H9 (cell line): ENCODE measurements at regions not wholly inside any gene's neighbourhood (a gene's known extent, or its start where the extent isn't known, plus 50 kb on each side); places are given as distances from the start of the nearest gene placed in this dataset.

Experiments used
- DNase-seq: peaks from one replicate; pipeline ENCODE4 v3.0.0-alpha.2; 2017
- H2AFZ ChIP-seq: one replicate; pipeline ENCODE4 v1.6.1; 2013; ENCODE audit warnings: mild to moderate bottlenecking, low read length, control low read depth, moderate library complexity
- H2AK5ac ChIP-seq: 2 replicates; pipeline ENCODE4 v1.6.1; 2013; ENCODE audit warnings: low read length, control low read depth, mixed read lengths; ENCODE audit not compliant: insufficient read length
- H2BK120ac ChIP-seq: one replicate; pipeline ENCODE4 v1.6.1; 2013; ENCODE audit warnings: low read depth, mild to moderate bottlenecking, low read length, control low read depth, inconsistent platforms; ENCODE audit not compliant: poor library complexity, severe bottlenecking
- H2BK12ac ChIP-seq: 2 replicates; pipeline ENCODE4 v1.6.1; 2013; ENCODE audit warnings: low read length, control low read depth, mixed read lengths, low read depth; ENCODE audit not compliant: insufficient read length
- H2BK15ac ChIP-seq: 2 replicates; pipeline ENCODE4 v1.6.1; 2013; ENCODE audit warnings: low read depth, low read length, control low read depth
- H2BK20ac ChIP-seq: one replicate; pipeline ENCODE4 v1.6.1; 2013; ENCODE audit warnings: low read depth, mild to moderate bottlenecking, low read length, control low read depth, inconsistent platforms; ENCODE audit not compliant: poor library complexity, severe bottlenecking
- H2BK5ac ChIP-seq: 2 replicates; pipeline ENCODE4 v1.6.1; 2013; ENCODE audit warnings: low read length, control low read depth, mixed read lengths; ENCODE audit not compliant: insufficient read length
- H3K14ac ChIP-seq: 2 replicates; pipeline ENCODE4 v1.6.1; 2013; ENCODE audit warnings: low read length, control low read depth; ENCODE audit not compliant: insufficient read depth
- H3K18ac ChIP-seq: 2 replicates; pipeline ENCODE4 v1.6.1; 2013; ENCODE audit warnings: low read depth, mild to moderate bottlenecking, mixed read lengths, low read length, control low read depth; ENCODE audit not compliant: insufficient read length
- H3K23ac ChIP-seq: 2 replicates; pipeline ENCODE4 v1.6.1; 2013; ENCODE audit warnings: low read length, control low read depth, mixed read lengths, low read depth; ENCODE audit not compliant: insufficient read length
- H3K23me2 ChIP-seq: 2 replicates; pipeline ENCODE4 v1.6.1; 2013; ENCODE audit warnings: low read depth, mild to moderate bottlenecking, mixed read lengths, low read length, control low read depth; ENCODE audit not compliant: insufficient read length, poor library complexity, severe bottlenecking
- H3K27ac ChIP-seq: 2 replicates; pipeline ENCODE4 v1.5.1; 2013; ENCODE audit warnings: low read length, control low read depth, mixed read lengths, low read depth; ENCODE audit not compliant: insufficient read length
- H3K27me3 ChIP-seq: 2 replicates; pipeline ENCODE4 v1.6.1; 2013; ENCODE audit warnings: low read length, control low read depth, inconsistent platforms; ENCODE audit not compliant: insufficient read depth
- H3K4ac ChIP-seq: 2 replicates; pipeline ENCODE4 v1.6.1; 2013; ENCODE audit warnings: low read depth, mild to moderate bottlenecking, control low read depth, inconsistent platforms, low read length, moderate library complexity
- H3K4me1 ChIP-seq: 2 replicates; pipeline ENCODE4 v1.6.1; 2013; ENCODE audit warnings: low read length, control low read depth, inconsistent platforms; ENCODE audit not compliant: insufficient read depth
- H3K4me2 ChIP-seq: 2 replicates; pipeline ENCODE4 v1.6.1; 2013; ENCODE audit warnings: low read length, control low read depth, mixed read lengths; ENCODE audit not compliant: insufficient read length, insufficient read depth
- H3K56ac ChIP-seq: 2 replicates; pipeline ENCODE4 v1.6.1; 2013; ENCODE audit warnings: low read depth, mild to moderate bottlenecking, mixed read lengths, low read length, control low read depth; ENCODE audit not compliant: insufficient read length
- H3K79me1 ChIP-seq: 2 replicates; pipeline ENCODE4 v1.6.1; 2013; ENCODE audit warnings: low read depth, mild to moderate bottlenecking, moderate library complexity, low read length, control low read depth, inconsistent platforms; ENCODE audit not compliant: insufficient read depth, poor library complexity, severe bottlenecking
- H3K79me2 ChIP-seq: 2 replicates; pipeline ENCODE4 v1.6.1; 2013; ENCODE audit warnings: low read length, control low read depth, inconsistent platforms; ENCODE audit not compliant: insufficient read depth
- H3K9ac ChIP-seq: 2 replicates; pipeline ENCODE4 v1.6.1; 2013; ENCODE audit warnings: low read length, control low read depth, mixed read lengths; ENCODE audit not compliant: insufficient read length; ENCODE audit errors: extremely low read depth
- H3K9me3 ChIP-seq: one replicate; pipeline ENCODE4 v1.6.1; 2013; ENCODE audit warnings: low read depth, low read length, inconsistent platforms; ENCODE audit not compliant: control insufficient read depth
- H3T11ph ChIP-seq: one replicate; pipeline ENCODE4 v1.6.1; 2013; ENCODE audit warnings: mild to moderate bottlenecking, low read length, control low read depth, inconsistent platforms
- H4K20me1 ChIP-seq: one replicate; pipeline ENCODE4 v1.6.1; 2013; ENCODE audit not compliant: control insufficient read depth, insufficient read length, insufficient read depth
- H4K5ac ChIP-seq: 2 replicates; pipeline ENCODE4 v1.6.1; 2013; ENCODE audit warnings: low read depth, mild to moderate bottlenecking, mixed read lengths, low read length, control low read depth; ENCODE audit not compliant: insufficient read length
- H4K8ac ChIP-seq: replicated peaks from 2 replicates; pipeline ENCODE4 v1.6.1; 2013; ENCODE audit warnings: low read length, control low read depth, mixed read lengths, low read depth; ENCODE audit not compliant: insufficient read length
- H4K91ac ChIP-seq: 2 replicates; pipeline ENCODE4 v1.6.1; 2013; ENCODE audit warnings: low read depth, mild to moderate bottlenecking, moderate library complexity, mixed read lengths, low read length, control low read depth; ENCODE audit not compliant: insufficient read length
- H3K27ac Mint-ChIP-seq, 3 experiments: 2 replicates in 2 of 3; 3 replicates in 1 of 3; pipeline ENCODE4 v1.8.0; 2020 to 2021; ENCODE audit warnings: mixed read lengths in 3 of 3, mild to moderate bottlenecking in 1 of 3, moderate library complexity in 1 of 3
- H3K27me3 Mint-ChIP-seq: 2 replicates; pipeline ENCODE4 v1.8.0; 2021; ENCODE audit warnings: low read depth, mild to moderate bottlenecking, moderate library complexity, mixed read lengths
- H3K36me3 Mint-ChIP-seq, 3 experiments: 2 replicates in 2 of 3; 3 replicates in 1 of 3; pipeline ENCODE4 v1.8.0; 2020 to 2021; ENCODE audit warnings: low read depth in 3 of 3, mixed read lengths in 3 of 3; ENCODE audit not compliant: insufficient read depth in 1 of 3
- H3K4me1 Mint-ChIP-seq, 2 experiments: 2 replicates each; pipeline ENCODE4 v1.8.0; 2020; ENCODE audit warnings: mixed read lengths in 2 of 2
- H3K4me3 Mint-ChIP-seq, 2 experiments: 2 replicates in 1 of 2; 3 replicates in 1 of 2; pipeline ENCODE4 v1.8.0; 2020 to 2021; ENCODE audit warnings: mild to moderate bottlenecking in 2 of 2, mixed read lengths in 2 of 2, moderate library complexity in 1 of 2
- H3K9me3 Mint-ChIP-seq, 2 experiments: 2 replicates in 1 of 2; 3 replicates in 1 of 2; pipeline ENCODE4 v1.8.0; 2020; ENCODE audit warnings: mild to moderate bottlenecking in 2 of 2, mixed read lengths in 2 of 2, moderate library complexity in 1 of 2
- CTCF ChIP-seq: fragments of 200-600 bp; sonication (generic); conservative IDR thresholded peaks from 3 replicates; pipeline ENCODE4 v1.8.0; 2021; ENCODE audit warnings: antibody characterized with exemption, mild to moderate bottlenecking
- WGBS: extraction: QIAGEN DNeasy Blood & Tissue Kit; methylation state at CpG from one replicate; pipeline ENCODE4 v1.1.7; 2013; ENCODE audit warnings: missing lambda C conversion rate, low lambda C conversion rate, mixed read lengths; ENCODE audit not compliant: insufficient read length; ENCODE audit errors: extremely low coverage; 5-methylcytosine and 5-hydroxymethylcytosine counted together

DNA sequence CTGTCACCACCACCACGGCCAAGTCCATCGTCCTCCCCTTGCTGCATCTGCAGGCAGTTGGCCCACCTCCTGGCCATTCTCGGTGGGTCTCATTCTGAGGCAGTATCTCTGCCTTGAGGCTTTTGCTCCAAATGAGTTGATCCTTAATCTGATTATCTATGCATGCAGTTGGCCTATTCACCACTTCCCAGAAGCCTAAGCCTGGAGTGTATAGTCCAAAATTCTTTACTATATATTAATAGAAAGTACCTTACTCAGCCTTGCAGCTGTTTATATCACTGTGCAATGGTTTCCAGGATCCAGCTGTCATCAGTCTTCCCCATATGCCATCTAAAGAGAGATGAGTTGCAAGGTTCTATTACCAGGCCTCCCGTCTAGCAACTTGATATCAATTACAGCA lies 292.4 kb downstream of the SS18 start:
- H2BK15ac ChIP-seq: no peak overlapping the region
- H3K27ac ChIP-seq: no peak overlapping the region
- H4K20me1 ChIP-seq: no peaks in the 10 kb centered on the region
- no peaks in the 10 kb centered on the region for H3K36me3 Mint-ChIP-seq
- H3K9me3 Mint-ChIP-seq: peaks cover 0 to 4% of the 10 kb centered on the region in 2 experiments; a peak in 1 of 5 replicates
- no peak overlapping the region for H2BK12ac ChIP-seq
- no peak overlapping the region for H3K4ac ChIP-seq
- no peak overlapping the region for H3K4me2 ChIP-seq
- no peak overlapping the region for H4K8ac ChIP-seq
- no peak for TF ChIP-seq CTCF
- H2BK5ac ChIP-seq: no peak overlapping the region
- no peak overlapping the region for H4K5ac ChIP-seq
- no peak overlapping the region for H3K9ac ChIP-seq
- H4K91ac ChIP-seq: no peak overlapping the region
- no peak overlapping the region for H2BK120ac ChIP-seq
- H3K56ac ChIP-seq: no peak overlapping the region
- no peak overlapping the region for H3T11ph ChIP-seq
- H3K4me1 Mint-ChIP-seq: no peaks in the 10 kb centered on the region
- H3K79me1 ChIP-seq: no peaks in the 10 kb centered on the region
- no peak overlapping the region for H3K23ac ChIP-seq
- no peaks in the 10 kb centered on the region for H3K23me2 ChIP-seq
- H3K14ac ChIP-seq: no peak overlapping the region
- DNase-seq: no peak
- no CpG with 5 or more reads among the region's 4 CpGs for WGBS
- H3K4me3 Mint-ChIP-seq: no peak overlapping the region
- H3K27me3 Mint-ChIP-seq: peaks cover 4% of the 10 kb centered on the region
- H2AK5ac ChIP-seq: no peak overlapping the region
- no peak overlapping the region for H3K18ac ChIP-seq
- H2AFZ ChIP-seq: no peak overlapping the region
- no peaks in the 10 kb centered on the region for H3K4me1 ChIP-seq
- no peaks in the 10 kb centered on the region for H3K79me2 ChIP-seq
- H3K27me3 ChIP-seq: no peaks in the 10 kb centered on the region
- H3K27ac Mint-ChIP-seq: no peak overlapping the region
- H3K9me3 ChIP-seq: no peaks in the 10 kb centered on the region
- H2BK20ac ChIP-seq: no peak overlapping the region
